NOMO-1 (cell line): ENCODE measurements at regions not wholly inside any gene's neighbourhood (a gene's known extent, or its start where the extent isn't known, plus 50 kb on each side); places are given as distances from the start of the nearest gene placed in this dataset.

Source experiments
- DNase-seq, 2 experiments: peaks; one replicate each; lab custom pipeline; 2025; ENCODE audit not compliant: unreplicated experiment in 2 of 2; lab: John Stamatoyannopoulos, UW

DNA sequence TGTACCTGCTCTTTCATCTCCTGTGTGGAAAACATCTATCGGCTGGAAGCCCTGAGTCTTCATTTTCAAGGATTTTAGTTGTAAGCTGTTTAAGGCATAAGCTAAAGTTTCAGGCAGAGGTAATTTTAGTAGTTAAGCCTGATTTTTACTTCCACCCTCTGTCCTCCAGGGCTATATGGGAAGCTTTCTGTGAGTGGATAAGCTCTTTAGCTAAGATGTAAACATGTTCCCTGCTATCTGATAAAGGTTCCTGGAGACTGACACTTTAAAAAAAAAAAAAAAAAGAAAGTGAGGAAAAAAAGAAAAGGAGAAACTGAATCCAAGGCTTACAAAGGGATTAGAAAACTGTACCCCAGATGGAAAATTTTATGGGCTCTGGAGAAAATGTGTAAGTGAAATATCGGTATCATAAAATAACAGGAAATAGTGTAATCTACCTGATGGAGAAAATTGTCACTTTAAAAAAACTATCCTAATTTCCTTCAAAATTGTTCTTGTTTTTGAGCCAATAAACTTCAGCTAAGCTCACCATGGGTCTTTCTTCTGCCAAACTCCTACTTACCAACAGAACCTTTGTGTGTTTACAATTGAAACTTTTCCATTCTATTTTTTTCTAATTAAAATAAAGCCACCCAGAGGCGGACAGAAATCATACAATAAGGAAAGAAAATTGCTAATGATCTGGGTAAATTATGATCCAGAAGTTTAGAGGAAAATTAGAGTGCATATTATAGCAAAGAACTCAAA lies 180.5 kb downstream of the TGFB2 start:
- DNase-seq, result no peak

DNA sequence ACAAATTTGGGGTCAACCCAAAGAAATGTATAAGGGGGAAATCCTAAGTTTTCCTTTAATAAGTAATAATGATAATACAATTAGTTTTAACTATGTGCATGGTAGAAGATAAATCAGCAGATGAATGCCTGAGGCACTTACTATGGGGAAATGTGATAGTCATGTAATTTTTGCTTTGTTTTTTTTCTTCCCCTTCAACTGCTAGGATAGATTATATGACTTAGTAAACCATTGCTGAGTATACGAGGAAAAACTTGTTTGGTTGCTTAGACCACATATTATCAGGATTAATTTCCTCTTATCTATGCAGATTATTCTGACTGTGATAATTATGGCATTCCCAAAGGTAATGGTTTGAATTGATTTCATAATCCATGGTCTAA lies 181.1 kb downstream of the TGFB2 start:
- no peak for DNase-seq

DNA sequence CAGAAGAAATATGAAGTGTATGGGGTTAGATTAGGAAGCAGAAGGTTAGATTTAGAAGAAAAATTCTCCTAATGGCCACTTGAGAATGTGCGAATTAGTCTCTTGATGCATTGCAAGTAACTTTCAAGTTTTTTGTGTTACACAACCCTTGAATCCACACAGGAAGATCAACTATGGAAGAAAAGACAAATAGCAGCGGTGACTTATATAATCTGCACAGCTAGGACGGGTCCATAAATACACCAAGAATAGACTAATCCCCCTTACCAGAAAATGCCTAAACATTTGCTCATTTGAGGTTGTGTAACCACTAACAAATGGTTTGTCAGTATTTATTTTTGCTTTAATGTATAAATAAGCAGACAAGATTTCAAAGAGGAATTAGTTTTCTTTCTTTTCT lies 182.6 kb downstream of the TGFB2 start:
- DNase-seq, result no peak

DNA sequence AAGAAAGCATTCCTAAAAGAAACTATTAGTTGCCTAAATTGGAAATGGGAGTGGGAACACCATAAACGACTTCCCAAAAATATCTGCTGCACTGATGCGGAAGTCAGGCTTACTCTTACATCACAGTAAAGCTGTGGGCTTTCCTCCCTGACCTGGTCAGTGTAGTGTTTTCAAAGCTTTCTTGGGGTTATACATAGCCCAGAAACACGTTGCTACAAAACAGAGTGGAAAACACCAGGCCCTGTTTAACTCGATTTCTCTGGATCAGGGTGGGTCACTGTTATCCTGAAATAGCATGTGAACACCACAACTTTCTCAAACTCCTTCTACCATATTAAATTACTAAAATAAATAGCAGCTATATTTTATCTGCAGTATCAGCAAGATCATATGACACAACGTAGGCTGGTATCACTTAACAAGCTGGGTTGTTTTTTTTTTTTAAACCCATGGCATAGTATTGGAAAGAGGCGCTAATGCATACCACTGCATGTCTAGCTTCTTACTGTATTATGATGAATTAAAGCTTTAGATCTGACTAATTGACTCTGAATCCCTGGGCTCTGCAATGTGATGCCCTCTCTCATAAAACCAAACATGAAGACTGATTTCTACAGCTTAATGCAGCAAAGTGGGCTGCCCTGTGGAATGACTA lies 184.6 kb downstream of the TGFB2 start:
- no peak for DNase-seq

DNA sequence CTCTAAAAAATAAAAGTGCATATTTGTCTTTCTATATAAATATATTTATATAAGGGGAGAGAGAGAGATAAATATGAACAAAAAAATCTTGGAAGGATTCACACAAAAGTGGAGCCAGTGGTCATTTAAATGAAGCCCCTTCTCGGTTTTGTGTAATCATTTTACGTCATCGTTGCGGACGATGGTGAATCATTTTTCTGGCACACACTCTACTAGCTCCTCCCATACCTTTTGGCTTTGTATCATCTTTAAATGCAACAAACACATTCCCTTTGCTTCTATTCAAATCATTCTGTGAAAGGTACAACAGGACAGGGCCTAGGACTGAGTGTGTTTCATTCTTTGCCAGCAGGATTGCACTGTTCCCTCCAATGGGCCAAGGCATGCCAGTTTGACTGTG lies 186.8 kb downstream of the TGFB2 start:
- no peak for DNase-seq

DNA sequence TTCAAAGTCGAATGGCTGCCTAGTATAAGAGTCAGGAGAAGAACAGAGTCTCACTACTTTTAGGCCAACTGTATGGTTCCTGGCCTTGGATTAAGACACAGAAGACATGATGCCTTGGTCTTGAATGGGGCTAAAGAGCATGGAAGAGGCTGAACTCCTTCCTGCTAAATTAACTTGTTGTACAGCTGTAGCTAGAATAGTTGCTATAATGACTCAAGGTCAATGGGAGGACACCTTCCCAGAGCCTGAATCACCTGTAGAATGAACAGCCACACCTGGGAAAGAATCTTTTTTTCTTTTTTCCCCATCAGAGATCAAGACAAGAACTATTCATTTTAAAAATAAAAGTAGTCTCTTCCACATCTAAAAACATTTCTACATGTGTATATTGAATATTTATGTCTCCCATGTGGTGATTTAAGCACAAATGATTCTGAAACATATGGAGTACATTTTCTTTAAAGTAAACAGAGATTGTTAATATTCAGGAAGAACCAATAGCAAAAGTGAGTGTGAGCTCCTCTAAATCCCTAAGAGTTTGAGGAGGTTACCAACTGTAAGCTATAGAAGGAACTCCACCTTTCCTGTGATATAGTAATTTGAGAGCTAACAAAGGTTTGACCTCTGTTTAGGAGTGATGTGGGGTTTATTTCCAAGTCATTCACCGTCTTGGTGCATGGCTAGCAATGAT lies 191.3 kb downstream of the TGFB2 start:
- no peak for DNase-seq

DNA sequence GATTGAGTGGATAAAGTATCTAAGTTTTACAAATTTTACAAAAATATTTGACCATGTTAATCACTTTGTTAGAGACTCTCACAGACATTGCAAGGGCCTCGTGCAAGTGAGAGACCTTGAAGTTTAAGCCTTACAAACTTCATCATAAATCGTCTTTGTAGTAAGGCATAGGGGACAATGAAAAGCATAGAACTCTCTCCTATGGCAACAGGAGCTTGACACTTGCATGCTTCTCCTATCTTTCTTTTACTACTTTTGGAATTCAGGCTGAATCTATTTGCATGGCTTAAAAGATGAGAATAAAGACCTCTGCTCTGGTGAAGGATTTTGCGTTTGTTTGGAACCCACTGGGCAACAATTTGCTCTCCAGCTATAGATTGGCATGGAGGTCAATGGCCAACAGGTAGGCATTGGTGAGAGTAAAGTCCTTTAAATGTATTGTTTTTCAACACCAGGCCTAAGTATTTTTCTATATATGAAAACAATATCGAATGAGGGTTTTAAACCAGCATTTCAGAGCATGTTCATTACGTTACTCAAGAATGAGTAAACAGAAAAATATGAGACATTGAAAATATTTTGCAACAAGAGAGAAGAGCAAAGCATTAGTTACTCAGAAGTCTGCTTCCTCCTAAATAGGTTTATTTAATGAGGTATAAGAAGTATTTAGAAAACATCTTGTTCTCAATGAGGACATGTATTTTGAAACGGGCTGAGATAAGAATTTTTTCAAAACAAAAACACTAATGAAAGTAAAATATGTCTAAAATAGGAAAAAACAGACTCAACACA lies 192.2 kb downstream of the TGFB2 start:
- DNase-seq, result no peak

DNA sequence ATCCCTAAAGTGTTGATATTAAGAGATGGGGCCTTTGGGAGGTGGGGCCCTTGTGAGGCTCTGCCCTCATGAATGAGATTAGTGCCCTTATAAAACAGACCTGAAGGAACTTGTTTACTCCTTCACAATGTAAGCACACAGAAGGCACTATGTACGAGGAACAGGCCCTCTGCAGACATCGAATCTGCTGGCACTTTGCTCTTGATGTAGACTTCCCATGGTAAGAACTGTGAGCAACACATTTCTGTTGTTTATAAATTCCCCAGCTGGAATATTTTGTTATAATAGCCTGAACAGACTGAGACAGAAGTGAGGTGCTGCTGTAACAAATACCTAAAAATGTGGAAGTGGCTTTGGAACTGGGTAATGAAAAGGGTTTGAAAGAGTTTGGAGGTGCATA lies 193.2 kb downstream of the TGFB2 start:
- no peak for DNase-seq

DNA sequence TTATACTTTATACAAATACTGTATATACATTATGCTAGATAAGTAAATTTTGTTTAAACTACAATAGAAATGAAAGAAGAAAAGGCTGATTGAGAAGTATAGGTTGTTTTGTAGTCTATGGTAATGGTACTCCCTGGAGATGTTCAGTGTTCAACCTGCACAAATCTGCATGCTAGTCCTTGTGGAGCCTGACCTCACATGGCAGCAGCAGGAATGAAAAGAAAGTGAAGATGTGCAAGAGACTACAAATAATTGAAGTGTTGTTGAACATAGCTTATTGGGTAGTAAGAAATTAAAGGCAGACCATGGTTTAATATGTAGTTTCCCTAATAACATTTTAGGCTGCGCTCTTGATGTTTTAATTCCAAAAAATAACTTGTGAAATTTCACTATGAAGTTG lies 201.2 kb downstream of the TGFB2 start:
- no peak for DNase-seq

DNA sequence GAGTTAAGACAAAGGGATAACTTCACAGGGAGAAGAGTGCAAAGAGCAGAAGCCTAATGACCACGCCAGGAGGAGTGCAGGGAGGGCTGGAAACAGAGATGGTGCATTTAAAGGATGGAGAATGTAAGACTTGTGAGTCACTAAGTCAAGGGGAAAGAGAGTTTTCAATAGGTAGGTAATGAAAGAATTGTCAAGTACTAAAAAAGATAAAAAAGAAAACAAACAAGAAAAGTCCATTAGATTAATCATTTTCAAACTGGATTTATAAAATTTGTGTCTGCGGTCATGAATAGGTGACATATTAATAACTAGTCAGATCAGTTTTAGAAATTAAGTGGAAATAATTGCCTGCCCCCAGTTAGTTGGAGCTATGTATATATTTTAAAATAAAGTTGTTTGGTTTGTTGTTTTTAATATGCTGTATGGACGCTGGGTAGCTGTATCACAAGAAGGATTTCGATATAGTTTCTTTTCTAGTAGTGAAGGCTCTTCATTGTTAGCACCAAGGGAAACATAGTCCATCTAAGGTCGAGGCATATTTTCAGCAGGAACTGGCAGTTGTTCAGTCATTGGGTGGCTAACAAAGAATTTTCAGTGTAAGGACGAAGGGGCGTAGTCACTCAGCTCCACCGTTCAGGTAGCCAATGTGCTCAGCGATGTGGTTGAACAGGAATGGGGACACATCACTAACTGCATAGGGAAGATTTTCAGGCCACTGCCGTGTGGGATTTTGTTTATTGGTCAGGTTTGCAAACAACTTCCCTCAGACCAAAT lies 203.0 kb downstream of the TGFB2 start:
- no peak for DNase-seq

DNA sequence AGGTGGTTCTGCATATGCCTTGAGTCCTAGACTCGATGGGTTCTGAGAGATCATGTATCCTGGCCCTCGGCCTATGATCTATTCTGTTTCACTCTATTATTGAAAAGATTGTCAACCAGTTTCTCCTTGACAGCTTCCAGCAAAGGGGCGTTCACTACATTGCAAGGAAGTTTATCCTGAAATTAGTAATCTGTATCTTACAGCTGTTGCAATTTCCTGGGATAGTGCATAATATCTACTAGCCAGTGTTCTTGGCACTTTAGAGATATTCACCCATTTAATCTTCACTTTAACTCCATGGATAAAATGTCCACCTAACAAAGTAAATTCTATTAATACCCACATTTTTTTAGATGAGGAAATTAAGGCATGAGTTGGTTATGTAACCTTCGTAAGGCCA lies 203.6 kb downstream of the TGFB2 start:
- no peak for DNase-seq

DNA sequence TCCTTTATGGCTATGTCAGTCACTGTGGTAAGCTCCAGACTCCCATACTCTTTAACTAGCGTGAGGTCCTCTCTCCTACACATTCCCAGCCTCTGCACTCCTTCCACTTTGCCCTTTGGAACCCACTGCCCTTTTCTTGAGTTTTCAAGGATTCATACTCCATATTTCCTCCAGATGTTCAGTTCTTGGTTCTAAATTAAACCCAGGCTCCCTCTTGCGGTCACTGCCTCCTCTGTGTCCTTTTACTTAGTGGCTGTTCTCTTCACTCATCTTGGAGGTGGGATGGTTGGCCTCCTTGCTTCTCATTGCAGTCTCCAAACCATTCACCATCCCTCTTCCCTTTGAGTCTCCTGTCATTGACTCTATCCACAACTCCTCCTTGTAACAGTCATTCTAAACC lies 208.1 kb downstream of the TGFB2 start:
- no peak for DNase-seq

DNA sequence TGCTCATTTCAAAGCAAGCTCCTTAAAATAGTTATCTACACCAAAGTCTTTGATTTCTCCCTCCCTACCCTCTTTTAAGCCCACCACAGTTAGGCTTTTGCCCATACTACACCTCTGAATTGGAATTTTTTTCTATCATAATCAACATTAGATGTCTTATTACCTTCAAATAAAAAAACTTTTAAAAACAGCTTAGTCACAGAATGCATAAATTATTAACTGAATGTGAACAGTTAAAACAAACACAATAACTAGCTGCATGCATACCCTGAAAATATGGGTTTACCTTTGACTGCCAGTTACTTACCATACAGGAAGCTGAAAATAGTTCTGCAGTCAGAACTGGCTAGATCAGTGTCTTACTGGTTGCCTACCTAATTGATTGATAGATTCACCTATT lies 210.9 kb downstream of the TGFB2 start:
- no peak for DNase-seq

DNA sequence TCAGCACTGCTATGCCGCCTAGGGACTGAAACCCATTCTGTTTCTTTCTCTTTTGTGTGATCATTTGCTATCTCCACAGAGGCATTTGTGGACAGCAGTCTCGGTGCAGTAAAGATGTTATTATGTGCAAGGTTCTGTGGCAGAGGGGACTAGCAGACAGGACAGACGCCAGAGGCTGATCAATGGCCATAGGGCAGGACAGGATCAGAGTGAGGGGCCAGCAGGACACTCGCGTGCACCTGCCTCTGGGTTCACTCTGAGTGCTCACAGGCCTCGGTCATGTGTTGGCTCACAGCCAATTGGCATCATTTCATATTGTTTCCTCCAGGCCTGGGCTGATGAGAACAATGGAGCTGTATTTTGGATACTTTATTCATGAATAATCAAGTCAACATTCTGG lies 212.6 kb downstream of the TGFB2 start:
- no peak for DNase-seq

DNA sequence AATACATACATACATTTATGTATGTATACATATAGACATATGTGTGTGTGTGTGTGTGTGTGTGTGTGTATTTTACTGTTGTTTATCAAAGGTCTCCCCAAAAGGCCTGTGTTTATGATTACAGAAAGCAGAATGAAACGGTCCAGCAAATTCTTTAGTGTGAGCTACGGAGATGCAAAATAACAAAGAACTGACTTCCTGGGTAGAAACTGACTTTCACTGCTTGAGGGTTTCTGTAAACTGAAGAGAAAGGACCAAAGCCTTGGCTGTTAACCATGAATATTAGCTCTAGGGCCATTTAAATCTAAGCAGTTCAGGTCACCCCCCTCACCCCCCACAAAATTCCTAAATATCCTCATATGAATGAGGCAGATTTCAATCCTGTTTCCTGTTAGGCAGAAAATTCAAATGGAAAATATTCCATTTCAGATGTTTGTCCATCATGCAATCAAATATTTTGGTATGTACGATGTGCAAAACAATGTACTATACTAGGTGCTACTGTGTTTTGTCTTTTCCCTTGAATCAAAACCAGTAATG lies 213.2 kb downstream of the TGFB2 start:
- no peak for DNase-seq

DNA sequence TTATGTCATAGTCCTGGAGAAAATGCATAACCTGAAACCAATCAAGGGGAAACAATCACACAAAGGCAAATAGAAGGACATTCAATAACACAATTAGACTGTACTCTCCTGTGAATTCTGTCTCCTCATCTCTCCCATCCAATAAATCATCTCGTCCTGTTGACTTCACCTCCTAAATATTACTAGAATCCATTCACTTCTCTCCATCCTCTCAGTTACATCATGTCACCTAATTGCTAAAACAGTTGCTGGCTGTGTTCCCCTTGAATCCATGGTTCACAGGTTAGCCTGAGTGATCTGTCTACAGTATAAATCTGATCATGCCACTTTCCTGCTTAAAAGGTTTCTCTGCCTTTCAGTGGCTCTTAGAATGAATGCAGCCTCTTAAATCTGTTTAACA lies 220.2 kb downstream of the TGFB2 start:
- no peak for DNase-seq

DNA sequence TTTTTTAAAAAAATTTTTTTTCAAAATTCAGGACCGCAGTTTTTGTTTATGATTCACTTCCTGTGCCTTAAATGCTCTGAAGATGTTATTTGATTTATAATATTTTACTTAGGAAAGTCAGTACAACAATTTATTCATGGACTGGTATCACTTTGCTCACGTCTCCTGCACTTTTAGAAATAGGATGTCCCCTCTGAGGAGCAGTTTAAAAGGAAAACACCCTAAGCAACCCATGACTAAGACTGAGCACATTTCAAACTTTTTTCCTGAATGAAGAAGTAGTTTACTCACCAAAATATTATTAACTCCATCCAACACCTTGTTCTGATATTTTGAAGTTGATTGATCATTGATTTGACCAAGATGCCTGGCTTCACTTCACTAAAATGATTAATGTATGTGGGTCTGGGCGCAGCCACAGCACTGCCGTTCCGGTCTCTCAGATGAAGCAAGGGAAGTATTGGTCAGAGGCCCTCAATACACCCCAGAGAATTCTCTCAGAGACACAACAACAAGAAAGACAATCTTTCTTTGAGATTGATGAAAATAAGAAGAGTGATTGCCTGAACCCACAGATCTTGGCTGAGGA lies 223.9 kb downstream of the TGFB2 start:
- no peak for DNase-seq

DNA sequence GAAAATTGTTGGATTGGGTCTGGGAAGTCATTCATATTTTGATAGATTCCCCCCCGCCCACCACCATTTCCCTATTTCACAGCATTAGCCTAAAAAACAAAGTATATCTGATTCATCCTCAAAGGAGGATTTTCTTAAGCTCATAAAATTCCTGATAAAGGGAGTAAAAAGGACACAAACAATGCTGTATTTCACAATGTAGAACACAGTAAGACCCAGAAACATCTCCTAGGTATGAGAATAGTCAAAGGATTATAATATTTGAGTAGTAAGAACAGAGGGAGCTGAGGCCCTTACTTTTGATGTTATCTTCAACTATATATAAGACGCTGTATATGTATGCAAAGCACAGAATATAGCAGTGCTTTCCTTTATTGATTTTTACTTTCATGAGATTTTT lies 225.3 kb downstream of the TGFB2 start:
- DNase-seq, result no peak

DNA sequence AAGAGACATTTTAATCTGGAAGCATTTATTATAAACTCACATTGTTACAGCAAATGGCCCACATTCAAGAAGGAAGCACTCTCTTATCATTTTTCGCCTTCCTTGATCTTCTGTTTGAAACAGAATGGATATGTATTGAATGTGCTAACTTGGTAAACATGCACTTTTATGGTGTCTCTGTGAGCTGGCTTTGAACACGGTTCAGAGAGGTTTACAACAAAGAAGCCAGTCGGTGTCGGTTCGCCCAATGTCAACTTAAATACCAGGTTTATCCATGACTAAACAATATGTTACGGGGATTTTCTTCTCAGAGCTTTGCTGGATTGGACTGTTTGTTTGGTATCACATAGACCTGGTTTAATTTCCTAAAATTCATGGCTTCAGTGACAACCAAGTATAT lies 226.4 kb downstream of the TGFB2 start:
- no peak for DNase-seq

DNA sequence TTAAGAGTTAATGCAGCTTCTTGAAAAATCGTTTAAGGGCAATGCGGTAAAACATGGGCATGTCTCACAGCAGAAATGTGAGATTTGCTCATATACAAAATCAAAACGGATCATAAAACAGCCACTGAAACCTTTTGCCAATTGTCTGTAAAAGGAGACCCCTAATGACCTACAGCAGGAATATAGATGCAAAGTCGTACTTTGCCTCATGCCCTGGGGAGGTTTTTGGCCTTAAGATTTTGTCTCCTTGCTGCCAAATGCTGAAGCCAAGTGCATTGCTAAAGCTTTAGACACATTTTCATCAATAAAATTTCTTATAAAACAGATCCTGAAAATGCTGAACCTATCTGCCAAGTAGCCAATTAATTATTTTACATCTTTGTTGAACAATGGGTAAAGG lies 226.9 kb downstream of the TGFB2 start:
- DNase-seq, result no peak
